GM21515 (cell line): ENCODE measurements at regions not wholly inside any gene's neighbourhood (a gene's known extent, or its start where the extent isn't known, plus 50 kb on each side); places are given as distances from the start of the nearest gene placed in this dataset.

Source experiments
- ATAC-seq: cut with Tn5 transposase; IDR thresholded peaks from one replicate; pipeline ENCODE4 v1.9.1; 2021; ENCODE audit not compliant: unreplicated experiment

DNA sequence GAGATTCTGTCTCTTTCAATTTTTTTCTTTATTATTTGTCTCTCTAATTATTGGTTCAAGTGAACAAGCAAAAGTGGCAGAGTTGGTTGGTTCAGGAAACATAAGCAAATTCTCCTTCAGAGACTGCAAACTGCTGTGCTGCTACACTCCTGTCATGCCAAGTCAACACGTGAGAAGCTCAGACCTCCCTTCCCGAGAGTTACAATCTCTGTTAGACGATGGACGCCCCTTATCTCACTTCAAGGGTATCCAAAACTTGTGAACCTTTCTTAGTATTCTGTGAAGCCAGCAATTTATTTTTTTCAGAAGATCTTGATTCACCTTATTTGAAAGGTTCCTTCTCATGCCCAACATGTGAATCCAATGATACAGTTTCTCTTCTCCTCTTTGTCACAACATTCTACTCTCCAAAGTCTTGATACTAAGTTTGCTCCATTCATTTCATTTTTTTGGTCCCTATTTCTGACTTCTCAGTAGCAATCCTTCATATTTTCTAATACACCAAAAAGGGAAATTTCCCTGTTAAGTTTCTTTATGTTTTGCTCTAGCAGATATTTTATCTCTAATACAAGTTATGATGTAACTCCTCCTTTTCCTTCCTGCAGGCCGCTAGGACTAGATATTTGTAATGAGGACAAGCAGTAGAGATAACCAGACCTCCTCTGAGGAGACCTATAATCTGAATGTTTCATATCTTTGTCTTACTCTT is 448.8 kb upstream of the CITED2 start:
- ATAC-seq: no peak

DNA sequence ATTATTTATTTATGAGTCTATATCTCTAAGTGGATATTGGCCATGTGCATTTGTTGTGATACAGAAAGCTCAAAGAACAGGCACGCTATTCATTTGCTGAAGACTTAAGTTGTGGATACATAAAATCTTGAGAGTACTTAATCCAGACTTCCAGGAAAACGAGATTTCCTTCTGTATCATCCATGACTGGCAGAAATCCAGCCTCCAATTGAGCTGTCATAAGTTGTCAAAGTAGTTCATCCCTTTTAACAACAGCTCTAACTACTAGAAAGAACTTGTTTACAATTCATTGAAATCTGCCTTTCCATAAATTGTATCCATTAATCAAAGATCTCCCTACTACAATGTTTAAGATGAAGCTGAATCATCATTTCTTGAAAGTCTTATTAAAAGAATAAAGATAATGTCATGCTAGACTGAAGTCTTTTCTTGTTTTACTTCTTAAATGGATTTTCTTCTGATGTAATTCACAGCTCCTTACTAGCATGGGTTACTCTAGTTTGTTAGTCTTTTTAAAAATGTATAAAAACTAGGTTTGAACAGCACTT is 447.3 kb upstream of the CITED2 start:
- no peak for ATAC-seq

DNA sequence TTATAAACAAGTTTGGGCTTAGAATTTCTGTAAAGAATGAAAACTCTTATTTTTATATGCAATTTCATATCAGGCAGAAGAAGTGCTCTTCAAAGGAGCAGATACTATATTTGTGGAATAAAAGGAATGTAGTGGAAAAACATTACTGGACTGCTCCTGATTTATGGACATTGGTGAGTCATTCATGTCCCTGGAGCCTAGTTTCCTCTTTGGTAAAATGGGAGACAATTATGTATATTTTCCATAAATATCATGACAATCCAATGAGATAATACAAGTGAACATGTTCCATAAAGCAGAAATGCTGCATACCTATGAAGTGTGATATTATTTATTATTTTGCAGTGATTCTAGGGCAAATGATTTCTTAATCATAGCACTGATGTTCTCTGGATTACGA is 445.8 kb upstream of the CITED2 start:
- ATAC-seq: no peak

DNA sequence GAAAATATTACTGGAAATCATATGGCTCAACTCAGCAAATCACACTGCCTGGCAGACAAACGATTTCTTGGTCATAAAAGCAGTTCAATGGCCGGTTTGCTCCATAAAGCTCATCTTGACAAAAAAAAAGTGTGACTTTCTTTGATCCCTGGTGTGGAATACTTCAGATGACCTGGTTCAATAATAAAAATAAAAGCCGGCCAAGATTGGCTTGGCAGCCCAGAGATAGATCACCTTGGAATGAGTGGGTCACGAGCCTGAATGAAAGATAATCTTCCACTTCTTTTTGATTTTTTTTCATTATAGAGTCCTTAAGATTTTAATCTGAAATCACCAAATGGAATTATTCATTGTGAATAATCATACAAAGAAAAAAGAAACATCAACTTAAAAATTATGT is 445.3 kb upstream of the CITED2 start:
- ATAC-seq: no peak

DNA sequence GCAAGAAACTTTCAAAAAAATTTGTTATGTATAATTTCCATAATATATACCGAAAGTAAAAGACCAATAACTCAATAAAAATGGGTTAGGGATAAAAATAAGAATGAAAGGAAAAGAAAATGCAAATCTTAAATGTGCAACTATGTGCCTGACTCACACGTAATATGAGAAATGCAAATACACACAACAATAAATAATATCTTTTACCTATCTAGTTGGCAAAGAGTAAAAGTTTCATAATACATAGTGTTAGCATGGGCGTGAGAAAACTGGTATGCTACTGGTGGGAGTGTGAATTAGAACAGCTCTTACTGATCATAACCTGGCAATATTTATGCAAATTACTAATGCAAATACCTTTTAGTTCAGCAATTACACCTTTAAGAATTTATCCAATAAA is 438.5 kb upstream of the CITED2 start:
- no peak for ATAC-seq

DNA sequence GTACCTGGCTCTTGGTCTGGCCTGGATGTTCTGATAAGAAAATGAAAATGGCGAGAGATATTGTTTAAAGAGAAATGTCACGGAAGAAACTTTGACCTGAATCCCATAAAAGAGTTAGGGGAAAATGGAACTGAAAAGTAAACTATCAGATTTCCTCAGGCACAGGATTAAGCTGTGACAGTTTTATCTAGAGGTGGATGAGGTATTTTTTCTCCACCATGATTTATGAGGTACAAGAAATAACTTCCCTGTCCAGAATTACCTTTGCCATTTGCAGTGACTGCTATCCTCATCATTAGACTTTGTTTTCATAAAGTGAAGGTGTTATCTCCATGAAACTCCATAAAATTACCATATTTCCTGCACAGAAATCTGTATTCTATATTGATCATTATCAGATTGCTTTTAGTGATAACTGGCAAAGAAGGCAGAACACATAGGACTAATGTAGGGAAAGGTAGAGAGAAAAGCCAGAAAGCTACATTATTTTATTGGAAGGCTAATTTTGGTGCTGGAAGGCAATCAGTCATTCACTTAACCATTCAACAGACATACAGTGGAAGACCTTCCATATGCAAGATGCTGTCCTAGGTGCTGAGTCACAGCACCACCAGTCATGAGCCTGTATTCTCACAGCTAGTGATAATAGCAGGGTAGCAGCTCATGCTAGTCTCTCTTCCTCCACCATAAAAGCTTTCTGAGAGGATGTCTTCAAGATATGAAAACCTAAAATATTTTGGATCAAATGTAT is 427.3 kb upstream of the CITED2 start:
- no peak for ATAC-seq

DNA sequence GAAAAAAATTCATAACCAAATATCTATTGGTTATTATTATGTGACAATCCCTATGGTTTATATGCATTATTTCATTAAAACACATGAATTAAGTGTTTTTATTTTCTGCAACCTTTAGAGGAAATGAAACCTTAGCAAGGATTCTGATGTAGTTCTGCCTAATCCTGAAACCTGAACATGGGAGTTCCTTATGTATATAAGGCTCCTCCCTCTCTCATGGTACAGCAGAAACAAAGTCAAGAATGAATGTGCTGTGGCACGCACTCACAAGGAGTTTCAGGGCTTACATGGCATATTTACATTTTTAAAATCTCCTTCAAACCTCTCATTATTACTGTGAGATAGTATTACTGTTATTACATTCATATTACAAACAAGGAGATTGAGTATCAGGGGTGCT is 426.4 kb upstream of the CITED2 start:
- peak; percentile 80 for ATAC-seq

DNA sequence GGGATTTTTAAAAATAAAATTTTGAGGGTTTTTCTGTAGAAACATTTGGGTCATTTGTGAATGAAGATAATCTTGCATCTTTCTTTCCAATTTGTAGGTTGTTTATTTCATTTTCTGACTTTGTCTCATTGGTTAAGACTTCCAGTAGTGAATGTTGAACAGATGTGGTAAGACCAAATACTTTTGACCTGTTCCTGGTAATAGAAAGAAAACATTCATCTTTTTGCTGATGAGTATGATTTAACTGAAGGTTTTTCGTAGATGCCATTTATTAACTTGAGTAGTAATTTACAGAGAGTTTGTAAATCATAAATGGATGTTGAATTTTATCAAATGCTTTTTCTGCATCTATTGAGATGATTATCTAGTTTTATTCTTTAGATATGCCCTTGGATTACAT is 416.1 kb upstream of the CITED2 start:
- ATAC-seq: no peak

DNA sequence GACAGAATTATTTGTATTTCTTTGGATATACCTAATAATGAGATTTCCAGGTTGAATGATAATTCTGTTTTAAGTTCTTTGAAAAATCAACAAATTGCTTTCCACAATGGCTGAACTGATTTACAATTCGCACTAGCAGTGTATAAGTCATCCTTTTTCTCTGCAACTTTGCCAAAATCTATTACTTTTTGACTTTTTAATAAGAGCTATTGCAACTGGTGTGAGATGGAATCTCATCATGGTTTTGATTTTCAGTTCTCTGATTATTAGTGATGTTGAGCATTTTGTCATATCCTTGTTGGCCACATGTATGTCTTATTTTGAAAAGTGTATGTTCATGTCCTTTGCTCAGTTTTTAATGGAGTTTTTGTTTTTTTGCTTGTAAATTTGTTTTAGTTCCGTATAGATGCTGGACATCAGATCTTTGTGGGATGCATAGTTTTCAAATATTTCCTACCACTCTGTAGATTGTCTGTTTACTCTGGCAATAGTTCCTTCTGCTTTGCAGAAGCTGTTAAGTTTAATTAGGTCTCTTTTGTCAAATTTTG is 409.8 kb upstream of the CITED2 start:
- no peak for ATAC-seq

DNA sequence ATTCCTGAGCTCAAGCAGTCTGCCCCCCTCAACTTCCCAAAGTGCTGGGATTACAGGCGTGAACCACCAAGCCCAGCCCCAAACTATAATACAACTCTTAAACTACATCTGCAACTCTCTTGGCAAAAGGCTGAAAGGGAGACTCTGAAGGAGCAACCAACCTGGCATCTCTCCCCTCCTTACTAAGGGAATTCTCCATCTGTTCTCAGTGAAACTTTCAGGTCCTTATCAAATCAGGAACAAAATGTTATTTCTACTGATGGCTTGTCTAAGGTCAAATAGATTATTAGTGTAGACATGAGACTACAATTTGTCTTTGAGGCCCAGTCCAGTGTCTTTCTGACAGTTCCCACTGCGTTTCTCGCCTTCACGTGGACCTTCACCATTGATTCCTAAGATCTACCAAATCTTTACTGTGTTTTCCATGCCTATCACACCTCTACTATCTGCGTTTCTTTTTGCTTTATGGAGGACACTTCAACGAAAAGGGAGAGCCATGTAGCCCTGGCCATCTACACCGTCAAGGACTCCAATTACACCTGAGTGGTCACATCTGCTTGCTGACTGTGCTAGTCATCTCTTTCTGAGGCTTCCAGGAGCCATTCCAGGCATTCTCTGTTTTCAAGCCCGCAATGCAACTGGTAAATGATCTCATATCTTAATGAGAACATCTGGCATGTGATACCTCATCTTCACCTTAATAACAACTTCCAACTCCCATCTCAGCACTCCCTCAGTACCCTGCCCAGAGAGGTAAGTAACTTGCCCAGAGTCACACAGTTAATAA is 405.7 kb upstream of the CITED2 start:
- ATAC-seq: no peak

DNA sequence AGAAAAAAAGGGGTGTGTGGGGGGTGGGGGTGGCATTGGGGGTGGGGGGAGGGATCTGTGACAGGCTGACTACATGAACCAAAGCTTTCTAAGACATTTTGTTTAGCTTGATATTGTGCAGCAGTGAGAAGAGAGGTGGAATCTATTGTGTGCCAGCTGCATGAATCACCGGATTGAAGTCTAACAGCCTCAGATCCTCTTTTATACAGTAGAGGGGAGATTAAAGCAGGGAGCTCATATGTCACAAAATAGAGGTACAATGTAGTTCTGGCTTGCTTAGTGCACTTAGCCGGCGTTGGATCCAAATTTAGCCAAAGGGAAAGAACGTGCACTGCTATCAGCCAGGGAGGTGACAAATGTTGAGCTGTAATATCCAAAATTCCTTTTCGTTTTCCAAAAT is 404.2 kb upstream of the CITED2 start:
- no peak for ATAC-seq

DNA sequence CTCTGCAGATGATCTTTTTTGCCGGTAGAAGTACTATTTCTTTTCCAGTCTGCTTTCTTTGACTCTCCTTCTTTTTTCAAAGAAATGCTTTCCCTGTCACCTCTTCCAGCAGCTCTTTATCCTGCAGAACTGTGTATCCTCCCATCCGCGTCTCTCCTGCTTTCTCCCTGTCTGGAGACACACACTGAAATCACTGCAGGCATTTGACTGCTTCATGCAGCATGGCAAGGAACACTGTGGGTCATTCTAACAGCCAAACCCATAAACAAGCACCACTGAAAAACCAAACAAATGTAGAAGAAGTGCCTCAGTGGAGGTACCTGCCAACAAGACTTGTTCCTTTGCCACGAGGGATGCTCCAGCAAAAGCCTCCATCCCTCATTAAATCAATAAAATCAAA is 403.7 kb upstream of the CITED2 start:
- no peak for ATAC-seq

DNA sequence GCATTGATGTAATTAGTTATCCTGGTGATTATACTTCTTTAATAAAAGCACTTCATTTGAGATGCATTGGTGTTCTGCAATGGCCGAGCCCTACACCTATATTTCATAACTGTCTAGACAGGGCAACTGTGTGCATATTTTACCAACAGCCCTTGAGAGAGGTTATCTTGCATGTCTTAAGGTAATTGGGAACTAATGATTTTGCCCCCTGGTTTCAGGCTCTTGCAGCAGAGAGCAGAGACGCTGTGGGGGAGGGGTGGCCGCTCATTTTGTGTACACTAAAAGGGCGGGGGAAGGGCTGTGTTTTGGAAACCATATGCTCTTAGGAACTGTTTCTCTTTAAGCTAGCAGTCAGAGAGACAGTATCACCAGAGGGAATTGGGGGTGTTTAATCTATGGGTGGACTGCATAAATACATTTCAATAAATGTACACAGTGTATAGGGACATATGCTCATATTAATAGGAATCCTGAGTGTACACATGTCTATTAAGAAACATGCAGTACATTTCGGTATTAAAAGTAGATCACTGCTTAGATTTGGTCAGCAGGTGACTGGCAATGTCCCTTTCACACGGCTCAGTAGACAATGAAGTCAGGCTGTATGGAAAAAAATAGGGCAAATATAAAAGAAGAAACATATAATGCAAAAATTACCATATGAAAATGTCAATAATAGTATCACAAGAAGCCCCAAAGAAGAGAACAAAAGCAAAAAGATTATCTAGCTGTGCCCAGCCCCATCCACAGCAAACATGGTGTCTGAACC is 402.9 kb upstream of the CITED2 start:
- ATAC-seq: no peak

DNA sequence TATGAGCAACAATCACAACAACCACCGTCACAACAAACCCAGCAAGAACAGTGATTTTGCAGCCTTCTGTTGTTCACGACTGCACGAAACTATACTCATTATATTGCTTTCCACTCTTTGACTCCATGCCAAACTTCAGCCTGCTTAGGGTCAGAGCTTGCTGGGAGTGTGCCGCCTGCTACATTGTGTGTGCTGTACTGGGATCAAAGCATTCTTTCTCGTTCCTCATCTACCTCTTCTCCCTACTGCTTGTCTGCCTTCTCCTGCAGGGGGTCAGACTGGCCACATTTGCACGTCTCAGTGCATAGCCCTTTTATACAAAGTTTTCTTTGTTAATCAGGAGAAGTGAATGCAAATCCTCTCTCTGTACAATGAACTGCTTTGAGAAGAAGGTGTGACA is 401.6 kb upstream of the CITED2 start:
- no peak for ATAC-seq

DNA sequence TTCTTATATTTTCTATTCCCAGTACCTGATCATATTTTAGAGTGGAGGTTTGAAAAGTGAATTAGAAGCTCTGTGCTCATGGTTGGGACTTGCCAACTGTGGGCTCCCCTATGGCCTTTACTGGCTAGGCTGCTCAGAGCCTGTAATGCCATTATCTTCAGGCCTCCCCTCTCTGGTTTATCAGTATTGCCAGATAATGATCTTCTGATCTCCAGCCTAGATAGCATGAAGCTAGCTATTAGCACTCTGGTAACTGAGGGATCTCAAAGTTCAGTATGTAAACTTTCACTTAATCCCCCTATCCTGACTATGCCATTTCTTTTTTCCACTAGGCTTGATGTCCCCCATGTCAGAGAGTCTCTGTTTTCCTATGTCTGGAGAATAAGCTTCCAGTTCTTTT is 393.7 kb upstream of the CITED2 start:
- no peak for ATAC-seq

DNA sequence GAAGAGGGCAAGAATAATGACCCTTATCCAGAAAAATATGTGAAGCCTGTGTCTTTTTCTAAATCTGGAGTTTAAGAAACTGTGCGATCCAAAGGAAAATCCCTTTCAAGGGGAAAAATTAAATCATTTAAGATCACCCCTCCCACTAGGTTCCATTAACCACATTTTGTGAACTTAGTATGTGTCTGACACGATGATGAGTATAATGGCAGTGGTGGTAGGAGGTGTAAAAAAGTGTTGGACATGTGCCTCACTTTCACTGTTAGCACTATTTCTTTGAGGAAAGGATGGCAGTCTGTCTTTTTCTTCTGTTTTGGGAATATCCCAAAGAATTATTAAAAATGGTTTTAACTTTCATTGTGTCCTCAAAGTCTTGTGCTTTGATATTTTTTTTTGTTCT is 392.3 kb upstream of the CITED2 start:
- ATAC-seq: no peak

DNA sequence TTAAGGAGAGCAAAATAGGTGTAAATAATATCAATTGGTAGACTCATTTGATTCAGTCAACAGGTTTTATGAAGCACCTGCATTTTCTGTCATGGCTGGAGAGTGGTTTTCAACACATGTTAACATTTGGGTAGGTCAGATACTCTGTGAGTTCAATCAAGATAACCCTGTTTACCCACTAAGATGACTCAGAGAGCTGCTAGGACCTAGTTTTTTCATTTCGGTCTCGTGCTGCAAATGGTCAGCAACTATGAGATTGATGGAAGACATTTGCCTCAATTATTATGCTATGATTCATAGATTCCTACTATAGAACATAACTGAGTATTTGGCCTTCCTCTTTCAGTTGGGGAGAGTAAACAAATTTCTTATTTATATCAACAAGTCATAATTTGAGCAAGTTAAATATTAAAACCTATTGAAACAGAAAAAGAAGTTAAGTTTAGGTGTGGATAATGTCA is 391.4 kb upstream of the CITED2 start:
- no peak for ATAC-seq

DNA sequence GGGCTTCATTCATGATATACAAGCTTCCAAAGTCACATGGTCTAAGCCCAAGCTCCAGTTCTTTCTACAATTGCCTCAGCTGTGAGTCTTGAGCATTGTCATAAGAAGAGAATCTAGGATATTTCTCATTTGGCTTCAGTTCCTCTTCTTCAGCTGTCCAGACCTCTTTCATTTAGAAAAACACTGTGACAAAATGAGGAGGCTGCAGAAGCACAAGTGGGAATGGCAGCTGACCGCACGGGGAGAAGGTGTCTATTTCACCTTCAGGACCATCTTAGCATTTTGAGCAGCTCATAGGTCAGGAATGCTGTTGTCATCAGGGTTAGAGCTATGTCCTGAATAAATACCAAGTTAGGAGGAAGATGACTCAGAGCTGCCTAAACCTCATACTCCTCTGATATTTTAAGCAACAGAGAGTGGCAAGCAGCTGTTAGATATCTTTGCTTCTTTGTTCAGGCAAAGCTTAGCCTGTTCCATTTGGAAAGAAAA is 390.1 kb upstream of the CITED2 start:
- ATAC-seq: peak; percentile 87

DNA sequence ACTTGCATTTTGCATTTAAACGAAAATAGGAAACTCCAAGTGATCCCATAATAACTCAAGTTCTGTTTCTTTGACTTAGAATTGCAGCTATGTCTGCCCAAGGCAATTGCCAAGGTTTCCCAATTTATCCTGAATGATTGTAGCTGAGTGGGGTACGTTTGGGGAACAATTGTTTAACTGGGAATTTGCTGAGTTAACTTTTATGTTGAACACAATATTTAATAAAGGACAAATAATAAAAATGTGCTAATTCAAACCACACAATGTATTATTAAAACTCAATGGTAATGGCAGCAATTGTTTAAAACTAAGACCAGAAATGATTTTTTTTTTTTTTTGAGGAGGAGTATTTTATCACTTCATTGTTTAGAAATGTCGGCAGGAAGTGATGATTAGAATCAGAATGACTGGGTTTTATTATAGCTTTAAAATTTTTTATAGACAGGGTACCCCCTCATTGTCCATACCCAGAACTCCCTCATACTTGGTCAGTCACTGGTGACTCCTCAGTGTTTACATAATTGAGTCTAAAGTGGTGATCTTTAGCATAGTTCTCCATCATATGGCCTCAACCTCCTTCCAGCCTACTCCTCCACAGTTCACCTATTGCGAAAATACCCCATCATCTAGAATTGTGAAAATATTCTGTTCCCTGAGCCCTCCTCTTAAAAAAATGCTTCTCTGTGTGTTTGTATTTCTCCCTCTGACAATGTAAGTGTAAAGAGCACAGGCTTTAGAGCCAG is 389.2 kb upstream of the CITED2 start:
- ATAC-seq: no peak

DNA sequence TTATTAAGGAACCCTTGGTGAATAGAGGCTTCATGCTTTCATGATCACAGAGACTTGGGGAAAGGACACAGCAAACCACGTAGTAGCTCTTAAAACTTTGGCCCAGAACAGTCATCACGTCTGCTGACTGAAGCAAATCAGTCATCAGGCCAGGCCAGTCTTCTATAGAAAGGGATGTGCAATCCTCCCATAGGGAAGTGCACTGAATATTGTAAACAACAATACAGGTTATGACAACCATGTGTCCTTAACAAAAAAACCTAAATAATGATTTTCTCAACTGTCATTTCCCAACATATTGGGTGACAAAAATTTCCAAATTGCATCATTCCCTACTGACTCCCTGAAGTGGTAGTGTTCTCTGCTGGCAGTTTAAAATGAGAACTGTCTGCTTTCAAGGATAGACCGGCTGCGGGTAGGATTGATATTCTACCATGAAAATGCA is 388.2 kb upstream of the CITED2 start:
- ATAC-seq: no peak
